Tibial nerve (tissue), 4 donors: ENCODE measurements at regions not wholly inside any gene's neighbourhood (a gene's known extent, or its start where the extent isn't known, plus 50 kb on each side); places are given as distances from the start of the nearest gene placed in this dataset.

Source experiments
- CTCF ChIP-seq, 5 experiments: fragments of 200-600 bp in 3 of 5; fragments of 450-650 bp in 2 of 5; sonication (generic) in 3 of 5; IDR thresholded peaks; one replicate each; pipeline ENCODE4 v1.5.1; 2016 to 2019; ENCODE audit warnings: antibody characterized with exemption in 5 of 5, mild to moderate bottlenecking in 3 of 5, moderate library complexity in 2 of 5
- EP300 ChIP-seq, 2 donors: sonication (generic); formaldehyde crosslinking; IDR thresholded peaks; one replicate each; pipeline ENCODE4 v1.6.1; 2017; ENCODE audit warnings: antibody characterized with exemption in 2 of 2, mild to moderate bottlenecking in 1 of 2
- POLR2A ChIP-seq, 2 donors: fragments of 450-650 bp; IDR thresholded peaks; one replicate each; pipeline ENCODE4 v1.6.1; 2017; ENCODE audit warnings: antibody characterized with exemption in 2 of 2, mild to moderate bottlenecking in 2 of 2, moderate library complexity in 2 of 2

GRCh38 chr5:53160895-53161294, 51.3 kb upstream of the MOCS2 start:
- TF ChIP-seq EP300 (IDR thresholded peaks at IDR 0.05) (no peak), CTCF (IDR thresholded peaks at IDR 0.05) (no peak), POLR2A (IDR thresholded peaks at IDR 0.05) (no peak)
